Stimulated activated CD8-positive, alpha-beta memory T cell treated with anti-CD3 and anti-CD28 coated beads, Interleukin-7, amount 100 ng/mL, for 1 hour (primary cell): ENCODE measurements at regions not wholly inside any gene's neighbourhood (a gene's known extent, or its start where the extent isn't known, plus 50 kb on each side); places are given as distances from the start of the nearest gene placed in this dataset.

Experiments used
- DNase-seq, 2 donors: peaks; one replicate each; pipeline ENCODE4 v3.0.0-alpha.2; 2020; ENCODE audit warnings: low read depth in 2 of 2

DNA sequence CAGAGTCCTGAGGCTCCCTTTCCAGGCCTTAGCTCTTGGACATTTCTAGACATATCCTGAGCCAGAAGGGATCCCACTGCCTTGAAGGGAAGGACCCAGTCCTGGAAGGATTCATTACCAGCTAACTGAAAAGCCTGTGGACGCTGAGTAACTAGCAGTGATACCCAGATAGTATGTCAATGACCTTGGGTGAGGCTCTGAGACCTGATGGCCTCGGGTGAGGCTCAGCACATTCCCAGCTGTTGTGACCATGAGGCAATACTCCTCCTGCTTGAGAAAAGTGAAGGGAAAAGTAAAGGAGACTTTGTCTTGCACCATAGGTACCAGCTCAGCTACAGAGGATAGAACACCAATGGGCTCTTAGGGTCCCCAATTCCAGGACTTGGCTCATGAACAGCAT lies 268.1 kb downstream of the DKK2 start:
- DNase-seq = no peak

DNA sequence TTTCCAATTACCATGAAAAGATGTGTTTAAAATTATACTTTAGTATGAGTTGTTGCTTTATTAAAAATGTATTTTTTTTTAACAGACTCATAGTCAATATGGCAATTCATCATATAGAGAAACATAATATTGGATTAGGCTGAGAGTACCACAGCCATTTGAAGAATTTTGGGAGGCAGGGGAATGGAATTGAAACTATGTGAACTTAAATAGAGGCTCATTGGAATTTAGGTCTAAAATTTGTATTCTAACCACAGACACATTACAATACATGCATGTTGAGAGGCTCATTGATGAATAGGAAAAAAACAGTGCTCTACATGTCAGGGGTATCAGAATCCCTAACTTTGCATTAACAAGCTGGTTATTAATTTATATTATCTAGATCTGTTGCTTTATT lies 269.6 kb downstream of the DKK2 start:
- no peak for DNase-seq

DNA sequence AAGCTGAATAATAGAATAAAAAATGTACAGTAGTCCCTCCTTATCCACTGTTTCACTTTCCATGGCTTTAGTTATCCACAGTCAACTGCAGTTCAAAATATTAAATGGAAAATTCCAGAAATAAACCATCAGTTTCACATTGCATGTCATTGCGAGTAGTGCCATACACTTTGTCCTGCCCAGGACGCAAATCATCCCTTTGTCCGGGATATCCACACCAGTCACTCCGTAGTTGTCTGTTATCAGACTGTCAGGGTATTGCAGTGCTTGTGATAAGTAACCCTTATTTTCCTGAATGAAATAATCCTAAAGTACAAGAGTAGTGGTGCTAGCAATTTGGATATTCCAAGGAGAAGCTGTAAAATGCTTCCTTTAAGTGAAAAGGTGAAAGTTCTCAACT lies 271.3 kb downstream of the DKK2 start:
- no peak for DNase-seq

DNA sequence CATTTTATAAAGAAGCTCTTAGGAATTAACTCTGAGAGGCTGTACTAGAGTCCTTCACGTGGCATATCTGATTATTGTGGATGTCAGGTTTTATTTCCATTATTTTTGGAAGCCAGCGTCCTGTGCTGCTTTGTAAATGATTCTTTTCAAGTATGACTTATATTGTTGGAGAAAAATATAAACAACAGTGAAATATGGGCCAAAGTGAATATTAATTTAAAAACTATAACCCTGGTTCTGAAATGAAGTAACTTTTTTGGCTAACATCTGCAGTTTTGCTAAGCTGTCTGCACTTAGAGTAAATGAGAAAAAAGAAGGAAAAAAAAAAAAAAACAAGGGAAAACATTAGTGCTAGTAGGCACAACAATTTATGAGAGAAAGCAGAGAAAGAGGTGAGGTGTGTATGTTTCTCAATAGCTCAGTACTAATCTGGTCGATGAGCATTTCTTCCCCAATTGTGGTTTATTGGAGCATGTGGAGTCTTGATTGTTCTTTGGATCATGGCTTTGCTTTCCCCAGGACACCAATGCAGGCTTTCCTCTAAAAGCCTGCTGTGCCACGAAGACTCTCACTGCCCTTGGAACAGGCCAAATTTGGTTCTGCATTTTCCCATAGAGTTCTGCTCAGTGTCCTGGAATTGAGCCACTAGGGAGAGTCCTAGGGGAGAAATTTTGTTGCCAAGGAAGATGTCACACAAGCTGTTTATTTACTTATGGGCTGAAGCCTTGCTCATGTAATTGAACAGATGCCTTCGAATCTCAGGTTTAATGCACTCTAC lies 273.3 kb downstream of the DKK2 start:
- DNase-seq = no peak

DNA sequence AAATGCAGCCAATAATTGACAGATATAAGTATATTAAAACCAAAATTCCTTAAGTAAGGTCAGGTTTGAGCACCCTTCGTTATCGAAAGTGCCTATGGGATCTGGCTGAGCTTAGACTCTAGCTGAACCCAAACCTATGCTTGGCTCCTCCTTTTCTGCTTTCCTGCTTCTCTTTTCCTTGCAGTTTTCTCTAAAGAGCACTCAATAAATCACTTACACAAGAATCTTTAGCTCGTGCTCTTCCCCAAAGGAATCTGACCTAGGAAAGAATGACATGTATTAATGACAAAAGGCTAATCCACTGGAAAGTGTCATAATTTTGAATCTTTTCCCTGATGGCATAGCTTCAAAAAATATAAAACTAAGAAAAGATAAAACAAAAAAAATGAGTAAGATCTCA lies 282.7 kb downstream of the DKK2 start:
- no peak for DNase-seq

- no peak for DNase-seq
Measured at GRCh38 chr4:106746451-106746850, 289.7 kb downstream of the DKK2 start.

DNA sequence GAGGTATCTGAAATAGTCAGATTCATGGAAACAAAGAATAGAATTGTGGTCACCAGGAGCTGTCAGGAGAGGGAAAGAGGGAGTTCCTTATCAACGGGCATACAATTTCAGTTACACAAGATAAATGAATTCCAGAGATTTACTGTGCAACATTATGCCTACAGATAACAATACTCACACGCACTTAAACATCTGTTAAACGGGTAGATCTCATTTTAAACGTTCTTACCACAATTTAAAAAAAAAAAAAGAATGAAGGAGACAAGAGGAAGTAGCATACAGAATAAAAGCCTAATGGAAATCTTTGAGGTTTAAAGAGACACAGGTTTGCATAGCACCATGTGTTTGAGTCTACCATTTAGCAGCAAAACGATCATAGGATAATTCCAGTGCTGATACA lies 298.0 kb downstream of the DKK2 start:
- no peak for DNase-seq

DNA sequence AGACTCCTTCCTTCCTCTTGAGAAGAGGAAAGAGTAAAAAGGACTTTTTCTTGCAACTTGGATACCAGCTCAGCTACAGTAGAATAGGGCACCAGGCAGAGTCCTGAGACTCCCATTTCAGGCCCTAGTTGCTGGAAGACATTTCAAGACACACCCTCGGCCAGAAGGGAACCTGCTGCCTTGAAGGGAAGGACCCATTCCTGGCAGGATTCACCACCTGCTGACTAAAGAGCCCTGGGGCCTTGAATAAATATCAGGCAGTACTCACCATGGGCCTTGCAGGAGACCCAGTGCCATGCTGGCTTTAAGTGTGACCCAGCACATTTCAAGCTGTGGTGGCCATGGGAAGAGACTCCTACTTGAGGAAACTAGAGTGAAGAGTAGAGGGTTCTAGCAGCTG lies 317.6 kb downstream of the DKK2 start:
- DNase-seq = no peak

DNA sequence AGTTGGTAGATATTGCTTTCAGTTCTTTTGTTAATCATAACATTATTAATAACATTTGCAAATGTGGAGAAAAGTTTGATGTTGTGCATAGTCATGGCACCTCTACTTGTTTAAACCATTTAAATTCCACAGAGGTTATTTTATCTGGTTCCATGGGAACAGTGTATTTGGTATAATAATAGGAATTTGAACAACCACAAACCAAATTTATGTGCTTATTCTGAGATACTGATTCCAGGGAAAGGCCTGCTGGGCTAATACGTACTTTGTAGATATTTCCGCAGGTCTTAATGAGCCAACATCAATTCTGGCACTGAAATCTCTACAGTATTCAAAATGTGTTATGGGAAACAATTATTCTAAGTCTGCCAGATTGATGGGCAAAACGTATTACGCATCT lies 319.0 kb downstream of the DKK2 start:
- DNase-seq = no peak

DNA sequence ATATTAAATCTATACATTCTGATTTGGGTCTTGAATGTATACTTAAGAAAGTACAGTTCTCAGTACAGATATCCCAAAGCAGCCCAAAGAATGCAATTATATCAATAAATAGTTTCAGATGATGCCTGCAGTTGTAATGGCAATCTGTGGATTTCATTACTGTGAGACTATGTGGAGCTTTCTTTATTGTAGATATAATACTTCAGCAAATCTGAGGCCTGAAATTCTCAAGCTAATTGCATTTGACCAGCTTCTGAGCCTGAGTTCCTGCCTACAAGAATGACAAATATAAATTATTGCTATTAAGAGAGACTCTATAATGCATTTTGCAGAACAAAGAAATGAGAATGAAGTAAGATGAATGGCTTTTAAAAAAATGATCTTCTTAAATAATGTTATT lies 320.3 kb downstream of the DKK2 start:
- DNase-seq = no peak

DNA sequence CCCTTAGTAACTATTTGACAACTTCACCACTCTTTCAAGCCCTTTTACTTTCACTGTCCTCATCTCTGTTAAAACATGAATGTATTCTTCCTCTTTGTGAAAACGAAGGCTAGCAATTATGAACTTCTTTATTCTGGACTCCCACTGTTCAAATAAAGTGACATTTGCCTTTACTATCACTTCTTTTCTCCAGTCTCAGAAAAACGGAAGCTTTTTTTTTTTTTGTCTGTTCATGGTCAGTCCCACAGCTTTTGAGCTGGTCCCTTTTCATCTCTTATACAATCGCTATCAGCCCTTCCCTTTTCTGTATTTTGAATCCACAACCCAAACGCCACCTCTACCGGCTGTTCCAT lies 327.7 kb downstream of the DKK2 start:
- no peak for DNase-seq

DNA sequence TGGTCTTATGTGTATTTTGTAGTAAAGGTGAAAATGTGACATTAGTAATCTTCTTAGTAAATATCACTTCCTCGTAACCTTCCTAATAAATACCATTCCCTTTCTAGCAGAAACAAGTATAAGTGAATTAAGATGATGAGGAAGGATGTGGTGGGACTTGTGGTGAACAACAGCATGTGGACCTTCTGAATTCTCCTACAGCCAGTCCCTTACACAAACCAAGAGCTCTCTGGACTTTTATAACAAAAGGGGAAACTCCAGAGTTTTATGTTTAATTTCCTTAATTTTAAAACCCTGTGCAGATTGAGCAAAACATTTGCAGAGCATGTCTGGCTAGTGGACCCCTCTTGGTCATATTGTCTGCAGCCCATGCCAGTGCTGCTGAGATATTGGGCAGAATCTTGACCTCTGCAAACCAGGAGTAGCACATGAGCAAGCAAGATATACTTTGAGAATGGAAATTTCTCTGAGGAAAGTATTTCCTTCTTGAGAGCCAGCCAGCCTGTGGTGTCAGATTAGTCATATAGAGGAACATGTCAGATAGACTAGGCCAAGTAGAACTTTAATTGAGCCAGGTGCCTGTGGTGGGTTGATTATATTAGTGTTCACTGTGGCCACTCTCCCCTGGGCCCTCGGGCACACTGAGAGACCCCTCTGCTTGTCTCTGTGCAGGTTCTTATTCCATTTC lies 328.2 kb downstream of the DKK2 start:
- DNase-seq = no peak

GRCh38 chr4:106704253-106704870 lies 331.8 kb downstream of the DKK2 start:
- no peak for DNase-seq

DNA sequence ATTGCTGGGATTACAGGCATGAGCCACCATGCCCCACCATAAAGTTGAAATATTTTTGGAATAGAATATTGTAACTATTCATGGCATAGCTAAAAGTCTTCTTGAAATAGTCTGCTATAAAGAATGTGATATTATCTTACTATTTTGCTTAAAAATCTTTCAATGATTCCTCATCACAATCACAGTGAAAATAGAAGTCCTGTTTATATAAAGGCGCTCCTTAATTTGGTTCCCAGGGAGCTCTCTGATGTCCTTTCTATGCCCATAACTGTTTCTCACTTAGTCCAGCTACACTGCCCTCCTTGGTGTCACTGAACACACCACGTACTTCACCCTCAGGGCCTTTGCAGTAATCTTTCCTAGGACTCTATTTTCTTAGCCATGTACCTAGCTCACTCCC lies 331.7 kb upstream of the GIMD1 start:
- no peak for DNase-seq

DNA sequence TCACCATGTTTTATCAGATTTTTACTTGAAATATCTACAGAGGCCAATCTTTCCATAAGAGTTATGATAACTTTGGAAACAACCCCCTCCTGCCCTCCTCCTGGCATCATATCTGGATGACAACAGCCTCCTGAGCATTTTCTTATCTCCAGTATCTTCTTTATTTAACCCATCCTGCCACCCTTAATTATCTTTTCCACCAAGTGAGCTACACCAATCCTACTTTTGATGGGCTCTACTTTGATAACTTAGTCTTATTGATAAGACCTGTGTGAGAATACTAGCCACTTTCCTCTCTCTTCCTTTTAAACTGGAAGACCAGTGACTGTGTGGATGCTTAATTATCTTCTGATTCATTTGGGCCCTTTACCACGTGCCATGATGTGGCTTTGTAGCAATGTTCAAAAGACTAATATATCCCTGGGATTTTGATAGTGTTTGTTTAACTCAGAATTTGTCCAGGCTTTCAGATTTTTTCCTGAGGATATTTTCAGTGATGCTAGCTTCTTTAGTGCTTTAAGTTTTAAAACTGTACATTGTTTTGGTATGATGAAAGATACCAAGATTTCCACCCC lies 330.1 kb upstream of the GIMD1 start:
- no peak for DNase-seq

DNA sequence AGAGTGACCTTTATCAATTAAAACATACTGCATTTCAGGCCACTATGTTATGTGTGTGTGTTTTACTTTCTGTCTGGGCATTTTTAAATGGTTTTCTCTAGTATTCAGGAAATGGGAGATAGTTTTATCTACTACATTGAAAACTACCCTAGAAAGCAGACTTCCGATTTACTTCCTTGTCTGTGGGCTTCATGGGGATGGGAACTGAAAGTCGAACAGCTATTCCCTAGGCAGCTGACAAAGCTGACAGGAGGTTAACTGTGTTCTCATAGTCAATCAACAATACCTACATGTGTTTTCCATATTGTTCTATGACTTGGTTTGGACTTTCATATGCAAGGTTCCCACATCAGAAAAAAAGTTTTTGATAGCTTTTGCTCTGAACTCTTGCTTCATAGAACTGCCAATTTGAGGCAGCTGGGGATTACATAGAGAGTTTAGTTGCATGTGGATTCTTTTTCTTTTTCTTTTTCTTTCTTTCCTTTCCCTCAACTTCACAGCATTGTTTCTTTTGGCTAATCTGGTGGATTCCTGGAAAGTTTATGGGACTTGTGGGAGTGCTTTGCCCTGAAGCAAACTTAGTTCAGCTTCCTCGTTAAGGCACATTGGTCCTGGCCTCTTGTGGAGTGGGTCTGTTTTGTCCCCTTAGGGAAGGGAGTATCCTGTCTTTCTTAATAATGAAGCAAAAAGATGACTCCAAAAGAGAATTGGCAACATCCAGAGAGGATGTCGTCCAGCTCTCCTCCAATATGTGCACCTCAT lies 327.1 kb upstream of the GIMD1 start:
- DNase-seq = no peak

GRCh38 chr4:106694232-106694631 lies 325.7 kb upstream of the GIMD1 start:
- DNase-seq = no peak

GRCh38 chr4:106691749-106692148 lies 323.2 kb upstream of the GIMD1 start:
- DNase-seq = no peak

DNA sequence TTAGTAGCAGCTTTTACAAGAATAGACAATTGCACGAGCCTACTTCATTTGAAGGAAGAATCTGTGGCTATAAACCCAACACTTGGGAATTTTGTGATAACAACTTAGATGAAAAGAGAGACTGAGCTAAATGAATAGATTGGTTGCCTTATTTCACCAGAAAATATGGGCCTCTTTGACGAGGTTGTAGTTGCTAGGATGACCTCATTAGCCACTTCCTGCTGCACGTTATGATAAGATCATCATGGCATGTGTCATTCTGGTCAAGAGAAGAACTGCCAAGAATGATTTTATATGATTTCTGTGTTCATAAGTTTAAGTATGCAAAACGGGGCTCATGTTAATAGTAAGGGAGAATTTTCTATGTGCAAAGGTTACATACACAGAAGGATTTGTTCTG lies 321.9 kb upstream of the GIMD1 start:
- DNase-seq = no peak

DNA sequence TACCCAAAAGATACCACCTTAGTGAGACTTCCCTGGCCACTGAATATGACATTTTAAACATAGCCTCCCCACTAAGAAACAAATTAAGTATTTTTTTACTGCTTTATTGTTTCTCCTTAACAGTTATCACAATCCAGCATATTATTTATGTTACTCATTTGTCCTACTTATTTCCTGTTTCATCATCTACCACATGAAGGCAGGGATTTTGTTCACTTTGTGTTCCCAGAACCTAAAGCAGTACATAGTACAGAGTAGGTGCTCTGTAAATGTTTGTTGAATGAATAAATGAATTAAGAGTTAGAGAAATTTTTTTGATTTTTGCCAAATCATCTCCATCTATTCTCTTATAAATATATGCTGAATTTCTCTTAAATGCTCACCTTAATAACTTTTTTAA lies 318.4 kb upstream of the GIMD1 start:
- no peak for DNase-seq

GRCh38 chr4:106681381-106681921 lies 312.9 kb upstream of the GIMD1 start:
- DNase-seq = no peak

GRCh38 chr4:106679063-106679462 lies 310.5 kb upstream of the GIMD1 start:
- no peak for DNase-seq
